HG03025 (cell line): ENCODE measurements at regions not wholly inside any gene's neighbourhood (a gene's known extent, or its start where the extent isn't known, plus 50 kb on each side); places are given as distances from the start of the nearest gene placed in this dataset.

Experiments used
- ATAC-seq: cut with Tn5 transposase; IDR thresholded peaks from one replicate; pipeline ENCODE4 v1.9.1; 2021; ENCODE audit warnings: mild to moderate bottlenecking, moderate library complexity; ENCODE audit not compliant: unreplicated experiment, low FRiP score

DNA sequence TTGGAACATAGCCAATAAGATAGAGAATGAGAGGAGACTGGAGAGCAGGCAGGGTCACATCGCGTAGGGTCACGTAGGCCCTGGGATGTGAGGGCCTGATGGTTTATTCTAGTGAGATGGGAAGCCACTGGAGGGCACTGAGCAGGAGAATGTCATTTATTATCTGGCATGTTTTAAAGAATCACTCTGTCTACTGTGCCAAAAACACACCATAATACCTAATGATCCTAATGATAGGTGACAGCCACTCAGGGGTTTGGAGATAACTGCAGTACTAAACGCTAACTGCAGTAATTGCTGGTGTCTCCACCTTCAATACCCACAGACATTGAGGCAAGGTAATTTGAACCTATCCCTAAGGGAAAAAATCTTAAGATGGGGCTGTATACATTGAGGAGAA, 185.4 kb downstream of the TTLL7 start:
- ATAC-seq, result no peak

DNA sequence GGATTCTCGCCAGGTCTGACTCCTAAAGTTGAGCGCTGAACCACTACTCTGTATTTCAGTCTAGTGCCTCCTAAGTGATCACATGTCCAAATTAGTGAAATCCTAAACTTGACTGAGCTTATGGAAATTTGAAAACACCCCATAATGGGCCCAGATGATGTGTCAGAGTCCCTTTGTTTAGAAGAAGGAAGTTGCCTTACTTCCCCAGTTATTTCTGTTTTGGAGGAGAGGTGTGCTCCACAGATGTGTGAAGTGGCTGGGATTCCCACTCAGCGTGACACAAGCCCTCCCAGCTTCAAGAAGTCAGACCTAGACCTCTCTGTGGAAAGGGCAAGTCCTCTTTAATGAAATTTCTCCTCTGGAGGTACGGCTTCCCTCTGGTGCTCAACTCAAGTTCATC, 188.8 kb downstream of the TTLL7 start:
- ATAC-seq, result no peak

DNA sequence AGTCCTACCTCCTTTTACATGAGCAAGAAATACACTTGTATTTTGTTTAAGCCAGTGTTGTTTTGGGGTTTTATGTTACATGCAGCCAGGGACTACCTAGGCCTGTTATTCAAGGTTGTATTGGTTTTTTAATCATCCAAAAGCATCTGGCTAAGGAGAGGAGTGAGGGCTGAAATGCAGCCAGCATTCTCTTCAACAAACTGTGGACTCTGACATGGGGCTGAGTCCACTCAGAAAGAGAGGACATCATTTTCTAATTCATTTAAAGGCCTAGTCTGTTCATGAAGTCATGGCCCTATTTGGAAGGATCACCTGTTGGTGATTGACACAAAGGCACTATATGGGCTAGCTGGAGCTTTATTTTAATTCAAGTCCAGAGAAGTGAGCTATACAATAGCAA, 190.4 kb downstream of the TTLL7 start:
- ATAC-seq, result no peak

DNA sequence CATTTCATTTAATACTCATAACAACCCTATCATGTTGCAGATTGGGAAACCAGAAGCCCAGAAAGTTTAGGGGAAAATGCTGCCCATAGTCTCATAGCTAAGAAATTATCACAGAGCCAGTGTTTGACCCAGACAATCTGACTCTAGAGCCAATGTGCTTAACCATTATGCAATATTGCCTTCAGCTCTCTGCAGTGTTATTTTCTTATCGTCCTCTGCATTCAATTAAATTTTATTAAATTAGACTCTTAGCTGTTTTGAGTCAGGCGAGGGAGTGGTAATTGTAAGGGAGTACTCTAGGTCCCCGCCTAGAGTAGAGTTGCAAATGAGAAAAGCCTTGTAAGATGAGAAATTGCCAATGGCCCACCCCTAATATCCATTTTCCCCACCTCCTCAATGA, 191.1 kb downstream of the TTLL7 start:
- ATAC-seq, result no peak

DNA sequence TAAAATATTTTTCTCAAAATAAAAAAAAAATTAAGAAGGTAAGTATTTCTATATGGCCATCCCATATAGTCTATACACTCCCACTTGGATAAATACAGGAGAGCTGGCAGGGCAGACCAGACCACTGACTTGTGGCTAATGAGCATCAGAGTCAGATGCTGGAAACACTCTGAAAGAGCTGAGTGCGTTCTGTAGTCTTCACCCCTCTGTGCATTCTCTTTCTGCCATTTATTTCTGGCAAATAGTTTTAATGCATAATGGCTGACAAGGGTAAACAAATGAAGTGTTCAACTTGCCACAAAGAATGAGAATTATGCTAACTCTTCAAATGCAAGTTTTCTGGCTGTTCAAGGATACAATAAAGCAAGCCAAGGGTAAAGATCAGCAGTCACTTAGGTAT, 191.7 kb downstream of the TTLL7 start:
- ATAC-seq, result no peak

DNA sequence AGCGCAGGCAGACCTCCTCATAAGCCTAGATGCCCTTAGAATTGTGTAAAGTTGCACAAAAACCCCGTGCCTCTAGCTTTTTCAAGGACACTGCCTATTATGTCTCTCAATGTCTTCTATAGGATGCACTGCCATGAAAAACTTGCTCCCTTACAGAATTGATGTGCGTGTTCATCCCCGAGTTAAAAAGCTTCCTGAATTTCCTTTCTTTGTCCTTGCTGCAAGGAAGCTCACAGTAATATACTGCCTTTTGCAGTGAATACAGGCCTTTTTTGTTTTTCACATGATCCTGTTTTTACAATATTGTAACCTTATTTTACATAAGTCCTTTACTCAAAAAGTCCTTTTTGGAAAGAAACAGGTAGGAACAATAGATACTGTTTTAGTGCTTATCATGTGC, 193.0 kb downstream of the TTLL7 start:
- no peak for ATAC-seq

DNA sequence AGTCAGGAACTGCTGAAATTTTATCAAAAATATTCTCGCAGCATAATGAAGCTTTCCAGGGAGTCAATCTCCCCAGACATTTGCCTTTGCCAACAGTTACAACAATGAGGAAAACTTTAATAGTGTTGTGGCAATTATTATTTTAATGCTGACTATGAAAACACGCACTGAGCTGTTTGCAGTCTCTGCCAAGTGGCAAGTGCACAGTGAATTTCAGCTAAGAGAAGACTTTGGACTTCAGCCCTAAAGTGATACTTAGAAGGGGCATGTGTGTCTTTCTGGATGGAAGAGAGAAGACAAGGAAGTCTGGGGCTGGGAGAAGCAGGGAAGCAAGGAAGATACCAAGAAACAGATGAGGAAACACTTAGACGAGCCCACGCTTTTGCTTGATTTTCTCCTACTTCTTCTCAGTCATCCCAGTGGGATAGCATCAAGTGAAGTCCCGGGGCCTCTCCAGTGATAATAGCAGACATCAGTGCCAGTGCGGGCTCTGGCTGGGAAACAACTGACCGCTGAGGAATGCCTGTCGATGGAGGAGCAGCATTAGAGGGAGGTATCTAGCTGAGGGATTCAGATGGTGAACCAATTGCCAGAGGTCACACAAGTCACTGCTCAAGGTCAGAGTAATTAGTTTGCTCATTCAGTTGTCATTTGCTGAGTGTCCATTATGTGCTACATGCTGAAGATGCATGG, 196.3 kb downstream of the TTLL7 start:
- ATAC-seq, result no peak

DNA sequence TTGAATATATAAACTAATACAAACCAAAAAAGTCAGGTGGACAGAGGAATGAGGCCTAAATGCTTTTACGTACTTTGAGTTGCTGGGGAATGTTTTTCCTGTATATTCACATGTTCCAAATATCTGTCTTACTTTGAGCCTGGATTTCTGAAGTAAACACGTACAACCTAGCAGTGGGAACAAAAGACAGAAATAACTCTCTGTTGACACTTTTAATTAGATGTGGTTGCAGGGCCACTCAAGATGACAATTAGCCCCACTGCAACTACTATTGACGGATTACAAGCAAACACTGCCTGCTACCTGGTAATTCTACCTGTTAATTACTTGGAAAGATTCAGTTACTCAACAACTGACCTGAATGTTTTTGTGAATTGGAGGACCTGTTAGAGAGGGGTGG, 196.9 kb downstream of the TTLL7 start:
- ATAC-seq, result no peak

DNA sequence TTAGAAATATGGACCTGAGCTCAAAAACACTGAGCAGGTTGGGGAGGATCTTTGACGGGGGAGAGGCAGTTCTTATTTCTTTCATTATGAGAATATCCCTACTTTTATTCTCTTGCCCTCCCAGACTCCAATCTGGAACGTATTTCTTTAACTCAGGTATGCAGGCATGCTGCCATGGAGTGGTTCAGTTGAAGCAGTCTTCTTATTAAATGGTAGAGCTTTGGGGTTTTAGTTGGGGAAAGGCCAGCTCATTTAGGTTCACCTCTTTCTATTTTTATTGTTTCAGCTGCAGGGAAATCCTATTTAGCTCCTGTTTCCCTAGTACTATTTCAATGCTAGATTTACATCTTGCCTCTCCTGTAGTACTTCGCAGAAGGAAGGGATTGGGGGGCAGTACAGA, 198.9 kb downstream of the TTLL7 start:
- ATAC-seq, result no peak

DNA sequence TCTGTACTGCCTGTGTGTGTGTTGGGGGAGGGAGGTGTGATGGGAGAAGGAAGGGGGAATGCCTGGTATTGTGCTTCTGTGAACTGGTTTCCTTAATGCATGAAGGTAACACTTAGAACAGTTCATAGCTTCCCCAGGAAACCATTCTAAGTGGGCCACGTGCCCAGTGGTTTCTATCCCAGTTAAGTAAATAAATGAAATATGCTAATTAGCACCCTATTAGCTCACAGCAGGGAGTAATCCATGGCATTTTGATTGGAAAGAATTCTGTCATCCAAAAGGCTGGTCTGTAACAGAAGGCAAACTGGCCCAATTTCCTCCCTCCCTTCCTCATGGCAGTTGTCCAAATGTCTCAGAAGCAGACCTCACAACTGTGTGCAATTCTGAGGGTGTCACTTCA, 199.3 kb downstream of the TTLL7 start:
- no peak for ATAC-seq

DNA sequence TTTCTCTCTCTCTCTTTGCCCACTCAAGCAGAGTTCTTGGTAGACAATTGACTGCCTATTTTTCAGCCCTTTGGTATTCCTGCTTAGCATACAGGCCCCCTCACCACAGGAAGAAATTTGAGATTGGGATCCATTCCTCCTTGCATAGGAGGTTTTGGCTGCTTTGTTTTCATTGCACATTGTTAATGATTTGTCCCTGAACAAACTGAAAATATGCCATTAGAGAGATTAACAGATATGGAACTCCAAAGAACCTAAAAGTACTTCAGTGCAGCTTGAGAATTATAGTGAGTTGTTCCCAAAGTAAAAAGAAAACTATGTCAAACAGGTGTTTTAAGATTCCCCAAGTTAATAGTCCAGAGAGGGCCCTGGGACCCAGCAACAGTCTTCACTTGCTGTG, 200.0 kb downstream of the TTLL7 start:
- ATAC-seq, result no peak

DNA sequence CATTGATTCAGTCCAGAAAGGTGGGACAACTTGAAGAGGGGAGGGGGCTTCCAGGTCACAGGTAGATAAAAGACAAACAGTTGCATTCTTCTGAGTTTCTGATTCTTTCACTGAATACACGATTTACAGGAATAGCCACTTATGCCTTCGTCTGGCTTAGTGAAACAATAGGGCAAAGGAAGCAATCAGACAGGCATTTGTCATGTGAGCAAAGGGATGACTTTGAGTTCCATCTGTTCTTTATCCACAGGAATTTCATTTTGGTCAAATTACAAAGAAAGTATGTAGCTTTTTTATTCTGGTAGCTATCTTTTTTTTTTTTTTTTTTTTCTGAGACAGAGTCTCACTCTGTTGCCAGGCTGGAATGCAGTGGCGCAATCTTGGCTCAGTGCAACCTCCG, 202.5 kb downstream of the TTLL7 start:
- no peak for ATAC-seq

DNA sequence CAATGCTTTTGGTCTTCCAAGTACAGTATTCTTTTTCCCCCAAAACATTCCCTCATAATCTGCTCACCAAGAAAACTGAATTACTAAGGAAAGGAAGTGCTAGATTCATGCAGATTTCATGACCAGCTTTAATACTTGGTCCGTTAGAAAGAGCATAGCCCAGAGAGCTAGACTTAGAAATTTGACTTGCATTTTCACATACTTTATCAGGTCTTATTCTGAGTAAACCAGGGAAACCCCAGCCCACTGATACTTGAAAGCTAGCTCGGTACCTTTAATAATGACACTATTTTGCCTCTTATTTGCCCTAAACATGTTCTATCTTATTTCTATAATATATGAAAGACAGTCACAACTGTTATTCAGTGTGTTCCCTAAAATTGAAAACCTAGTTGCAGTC, 204.5 kb downstream of the TTLL7 start:
- ATAC-seq, result peak; percentile 82

DNA sequence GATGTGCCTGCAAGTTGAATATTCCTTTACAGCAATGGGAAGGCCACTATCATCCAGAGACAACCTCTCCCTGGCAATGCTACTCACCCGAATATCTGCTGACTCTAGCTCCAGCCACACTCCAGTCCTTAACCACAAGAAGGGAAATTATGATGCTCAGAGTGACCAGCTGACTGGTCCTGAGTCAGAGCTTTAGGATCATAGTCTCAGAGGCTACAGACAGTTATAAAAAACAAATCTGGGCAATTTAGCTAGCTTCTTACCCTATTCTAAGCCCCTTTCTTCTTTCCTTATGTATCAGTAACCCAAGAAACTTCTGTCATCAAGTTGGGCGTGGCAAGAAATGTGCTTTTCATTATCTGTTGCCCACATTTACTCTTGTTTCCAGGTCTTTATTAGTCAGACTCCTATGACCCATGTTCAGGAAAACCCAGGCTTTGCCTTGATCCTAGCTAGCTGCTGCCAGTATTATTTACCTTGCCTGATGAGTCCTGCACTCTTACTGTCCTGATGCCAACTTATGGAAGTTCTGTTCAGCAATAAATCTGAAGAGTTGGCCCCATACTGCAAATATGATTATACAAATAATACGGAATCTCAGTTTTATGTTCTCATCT, 207.0 kb downstream of the TTLL7 start:
- ATAC-seq, result no peak

DNA sequence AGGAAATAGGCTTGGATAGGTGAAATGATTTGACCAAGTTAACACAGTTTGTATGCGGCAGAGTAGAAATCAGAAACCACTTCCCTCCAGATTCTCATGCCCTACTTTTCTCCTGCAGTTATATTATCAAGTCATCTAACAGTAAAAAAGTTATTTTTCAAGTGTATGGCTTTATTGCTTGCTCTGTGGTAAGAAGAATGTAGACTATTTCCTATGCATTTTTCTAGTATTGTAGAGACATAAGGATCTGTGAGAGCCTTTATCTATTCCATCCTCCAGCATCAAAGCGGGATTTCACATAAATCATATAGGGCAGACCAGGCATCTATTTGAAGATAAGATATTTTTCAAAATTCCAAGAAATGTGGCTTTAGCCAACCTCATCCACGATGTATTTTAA, 208.5 kb downstream of the TTLL7 start:
- ATAC-seq, result no peak

DNA sequence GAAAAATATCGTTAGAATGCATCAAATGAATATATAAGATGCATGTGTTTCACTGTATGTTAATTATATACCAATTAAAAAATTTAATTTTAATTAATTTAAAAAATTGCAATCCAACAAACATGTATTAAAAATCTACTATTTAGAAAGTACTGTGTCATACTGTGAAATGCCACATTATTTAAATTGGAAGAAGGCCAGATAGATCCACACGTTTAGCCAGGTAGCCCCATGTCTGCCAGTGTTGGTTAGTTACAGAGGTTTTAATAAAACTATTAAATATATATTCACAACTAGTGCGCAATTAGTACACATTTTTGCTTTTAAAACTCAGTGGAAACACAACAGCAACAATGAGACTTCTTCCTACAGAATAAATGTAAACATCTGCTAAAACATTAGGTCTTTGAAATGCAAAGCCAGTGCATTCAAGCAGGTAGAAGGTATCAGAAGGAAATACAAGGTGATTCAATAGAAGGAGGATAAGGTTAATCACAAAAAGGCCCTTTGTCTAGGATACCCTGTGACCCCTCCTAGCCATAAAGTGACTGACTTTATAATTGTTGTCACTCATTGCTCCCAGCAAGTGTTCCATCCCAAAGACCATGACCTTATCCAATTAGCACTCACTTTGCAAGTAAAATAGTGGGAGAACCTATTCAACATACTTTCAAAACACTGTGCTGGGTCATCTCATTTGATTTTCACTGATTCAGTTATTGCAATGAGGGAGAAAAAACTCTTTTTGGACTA, 211.5 kb downstream of the TTLL7 start:
- no peak for ATAC-seq

DNA sequence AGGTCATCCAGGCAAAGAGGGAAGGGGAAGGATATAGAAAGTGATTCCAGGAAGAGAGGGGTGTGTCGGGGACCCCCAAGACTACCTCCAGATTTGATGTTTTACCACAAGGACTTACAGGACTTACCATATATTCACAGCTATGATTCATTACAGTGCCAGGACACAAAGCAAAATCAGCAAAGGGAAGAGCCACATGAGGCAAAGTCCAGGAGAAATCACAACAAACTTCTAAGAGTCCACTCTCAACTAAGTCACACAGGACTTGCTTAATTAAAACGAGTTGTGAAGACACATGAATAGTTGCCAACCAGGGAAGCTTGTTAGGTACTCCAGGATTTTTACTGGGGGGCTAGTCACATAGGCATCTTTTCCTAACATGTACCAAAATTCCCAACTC, 217.3 kb downstream of the TTLL7 start:
- no peak for ATAC-seq

DNA sequence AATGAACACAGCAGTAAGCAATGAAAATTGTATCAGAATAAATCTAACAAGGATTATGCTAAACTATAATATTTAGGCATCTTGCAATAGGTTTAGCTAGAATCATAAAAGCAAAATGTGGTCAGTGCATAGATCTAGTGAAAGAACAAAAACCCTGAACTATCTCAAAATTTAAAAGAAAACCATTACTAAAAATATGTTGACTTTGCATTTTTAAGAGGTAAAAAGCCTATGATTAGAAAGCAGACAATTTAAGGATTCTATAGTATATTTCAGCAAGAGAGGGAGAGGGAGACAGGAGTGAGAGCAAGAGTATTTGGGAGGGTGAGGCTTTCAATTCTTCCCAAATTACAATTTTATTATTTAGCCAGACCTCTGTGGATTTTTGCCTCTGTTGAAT, 219.4 kb downstream of the TTLL7 start:
- ATAC-seq, result no peak

DNA sequence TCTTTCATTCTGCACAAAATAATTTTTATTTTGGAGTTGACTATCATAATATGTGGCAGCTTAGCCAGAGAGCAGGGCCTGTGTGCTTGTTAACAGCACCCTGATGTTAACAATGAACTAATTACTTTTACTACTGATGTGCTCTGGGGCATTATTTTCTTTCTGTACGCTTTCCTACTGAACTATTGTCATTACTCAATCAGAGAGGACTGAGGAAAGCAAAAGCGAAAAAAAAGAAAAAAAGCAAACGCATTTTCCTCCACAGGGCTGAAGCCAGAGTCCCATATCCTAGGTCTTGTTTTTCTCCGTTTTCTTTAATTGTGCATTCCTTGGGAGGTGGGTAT, 221.2 kb downstream of the TTLL7 start:
- no peak for ATAC-seq

DNA sequence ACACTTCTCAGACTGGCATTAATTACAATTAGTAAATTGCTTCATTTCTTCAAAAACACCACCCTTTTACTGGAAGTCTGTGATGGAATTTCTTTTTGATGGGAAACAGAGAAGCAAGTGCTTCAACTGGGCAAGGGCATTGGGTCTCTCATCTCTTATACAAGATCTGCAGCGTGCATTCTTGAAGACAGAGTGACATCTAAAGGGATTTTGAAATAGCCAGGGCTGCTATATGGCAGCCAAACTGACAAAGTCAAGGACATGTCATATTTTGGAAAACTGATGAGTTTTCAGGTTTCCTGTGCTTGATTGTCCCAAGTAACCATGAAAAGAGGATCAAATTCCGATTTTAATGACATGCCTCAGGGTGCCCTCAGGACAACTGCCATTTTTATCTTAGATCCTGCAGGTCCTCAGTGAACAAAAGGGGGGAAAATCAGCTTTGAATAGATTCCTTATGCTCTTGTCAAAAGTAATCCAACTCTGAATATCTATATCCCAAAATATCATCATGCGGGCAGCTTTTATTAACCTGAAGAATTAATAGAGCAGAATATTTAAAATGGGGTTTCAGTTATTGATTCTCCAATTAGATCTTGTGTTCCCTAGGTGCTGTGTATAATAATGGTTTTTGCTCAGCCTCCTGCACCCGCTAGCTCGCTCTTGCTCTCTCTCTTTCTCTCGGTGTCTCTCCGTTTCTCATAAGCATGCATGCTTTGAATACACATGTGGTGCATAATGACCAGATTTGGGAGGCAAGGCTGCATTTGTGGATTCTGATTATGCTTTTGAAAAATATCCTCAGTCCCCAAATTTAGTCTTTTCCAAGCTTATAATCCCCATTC, 221.8 kb downstream of the TTLL7 start:
- ATAC-seq, result no peak

DNA sequence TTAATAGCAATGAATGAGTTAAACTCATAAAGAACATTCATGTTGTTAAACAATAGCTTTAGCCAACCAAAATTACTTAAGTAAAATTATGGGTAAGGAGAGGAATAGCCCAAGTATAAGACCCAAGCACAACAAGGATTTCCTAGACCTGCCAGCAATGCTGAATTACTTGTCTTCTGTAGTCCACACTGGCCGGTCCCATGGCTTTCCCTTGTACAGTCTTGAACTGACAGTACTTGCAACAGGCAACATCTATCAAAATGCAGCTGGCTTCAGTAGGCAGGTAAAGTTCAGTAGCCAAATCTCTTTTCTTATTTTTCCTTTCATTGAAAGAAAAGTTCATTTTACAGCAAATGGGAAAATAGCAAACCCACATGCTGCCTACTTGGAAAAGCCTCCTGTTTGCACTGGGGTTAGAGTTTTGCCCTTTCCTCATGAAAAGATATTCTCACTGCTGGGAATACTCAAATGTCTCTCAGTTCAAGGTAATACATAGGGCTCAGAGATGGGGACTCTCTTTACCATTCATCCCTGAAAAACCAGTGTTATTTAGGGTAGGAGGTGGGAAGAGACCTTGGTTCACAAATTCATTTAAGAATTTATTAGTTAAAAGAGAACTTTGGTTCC, 222.8 kb downstream of the TTLL7 start:
- ATAC-seq, result no peak
